ENCODE measurements at regions not wholly inside any gene's neighbourhood (a gene's known extent, or its start where the extent isn't known, plus 50 kb on each side); places are given as distances from the start of the nearest gene placed in this dataset.

DNA sequence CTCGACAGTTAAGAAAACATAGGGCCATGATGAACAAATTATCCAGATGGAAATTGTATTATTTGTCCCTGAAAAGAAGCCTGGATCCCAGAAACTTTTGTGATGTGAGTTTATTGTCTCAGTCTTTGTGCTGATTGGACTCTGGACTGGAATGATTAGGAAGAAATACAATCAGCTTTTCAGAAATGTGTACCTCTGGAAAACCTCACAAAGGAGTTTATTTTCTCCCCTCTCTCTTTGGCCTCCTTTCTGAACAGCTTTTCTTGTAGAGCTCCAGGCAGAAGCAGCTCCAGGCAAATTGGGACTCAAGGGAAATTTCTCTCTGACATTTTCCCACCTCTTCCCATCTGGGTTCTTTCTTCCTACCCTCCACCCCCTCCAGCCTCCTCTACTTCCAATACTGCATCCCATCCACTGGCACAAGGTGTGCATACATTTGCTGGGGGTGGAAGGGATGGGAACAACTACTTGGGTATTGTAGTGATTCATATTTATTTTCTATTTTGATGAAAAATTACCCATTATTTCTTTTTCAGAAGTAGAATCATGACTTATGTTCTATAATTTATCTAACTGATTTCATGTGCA lies 119.7 kb downstream of the CD47 start:
- TF ChIP-seq CTCF (optimal IDR thresholded peaks at IDR 0.05 in 1 of 3, IDR thresholded peaks at IDR 0.05 in 1 of 3, conservative IDR thresholded peaks at IDR 0.05 in 1 of 3; ENCODE audit: extremely low read depth in 1 of 3, insufficient read depth in 2 of 3, low read length in 3 of 3): no peak
- TF ChIP-seq EZH2 (IDR thresholded peaks at IDR 0.05; ENCODE audit: low read length): no peak

Data from keratinocyte (primary cell).